K562 (cell line): ENCODE measurements at regions not wholly inside any gene's neighbourhood (a gene's known extent, or its start where the extent isn't known, plus 50 kb on each side); places are given as distances from the start of the nearest gene placed in this dataset.

Source experiments
- ATAC-seq: fragments of 200-7000 bp; cut with Tn5 transposase; 3 replicates; pipeline ENCODE4 v1.9.1; 2020; ENCODE audit warnings: moderate library complexity
- BruUV-seq: library from RNA; stranded (reverse); fragments of 400-500 nt; replicated peaks from 2 replicates; lab custom pipeline; 2021; lab: Mats Ljungman, UMichigan
- CTCF ChIA-PET: fragments of 300-600 bp; formaldehyde crosslinking; extraction: SDS; loops from one replicate; lab custom pipeline; 2021; ENCODE audit warnings: low intra/inter-chr PET ratio; lab: Yijun Ruan, JAX
- POLR2A ChIA-PET: fragments of 300-600, 350-650 bp; sonication (Branson Sonifier 250); formaldehyde crosslinking; extraction: SDS; loops from one replicate; lab custom pipeline; 2021; ENCODE audit warnings: antibody characterized with exemption, inconsistent platforms; lab: Yijun Ruan, JAX
- DNase-seq, 4 experiments: peaks; one replicate each; pipeline versions ENCODE4 v3.0.0 to v3.0.0-alpha.2; 2011 to 2018; ENCODE audit warnings: low spot score in 3 of 4, mixed read lengths in 3 of 4; ENCODE audit errors: extremely low read depth in 1 of 4
- FAIRE-seq: peaks from 2 replicates; lab custom pipeline; 2011; peaks lifted over from hg19 to GRCh38; lab: Jason Lieb, UNC
- H2AFZ ChIP-seq: 2 replicates; pipeline ENCODE4 v1.6.0; 2011; ENCODE audit warnings: low read depth, low read length, control low read depth, inconsistent platforms
- H3K27ac ChIP-seq: fragments of 200-600 bp; 3 replicates; pipeline ENCODE4 v1.8.0; 2011; ENCODE audit warnings: low read depth, mild to moderate bottlenecking, control low read depth, inconsistent platforms, low read length, moderate library complexity, mixed read lengths; ENCODE audit errors: extremely low read depth
- H3K27me3 ChIP-seq, 2 experiments: fragments of 300-600 bp in 1 of 2; 2 replicates in 1 of 2; 3 replicates in 1 of 2; pipeline versions ENCODE4 v1.6.0 to v1.8.0; 2011; ENCODE audit warnings: inconsistent platforms in 2 of 2, low read length in 2 of 2, mild to moderate bottlenecking in 1 of 2, mixed read lengths in 1 of 2, moderate library complexity in 1 of 2; ENCODE audit not compliant: control insufficient read depth in 2 of 2, insufficient read depth in 2 of 2
- H3K36me3 ChIP-seq: fragments of 300-600 bp; 3 replicates; pipeline ENCODE4 v1.8.0; 2011; ENCODE audit warnings: mild to moderate bottlenecking, low read length, inconsistent platforms; ENCODE audit not compliant: control insufficient read depth, insufficient read depth
- H3K4me1 ChIP-seq, 2 experiments: fragments of 200-600 bp in 1 of 2; replicated peaks in 1 of 2; 2 replicates in 1 of 2; 3 replicates in 1 of 2; pipeline versions ENCODE4 v1.5.1 to v1.8.0; 2011; ENCODE audit warnings: inconsistent platforms in 2 of 2, low read length in 2 of 2, mild to moderate bottlenecking in 1 of 2, mixed read lengths in 1 of 2, moderate library complexity in 1 of 2; ENCODE audit not compliant: control insufficient read depth in 2 of 2, insufficient read depth in 2 of 2
- H3K4me2 ChIP-seq: 2 replicates; pipeline ENCODE4 v1.6.1; 2011; ENCODE audit warnings: low read length, control low read depth, inconsistent platforms, mixed read lengths; ENCODE audit not compliant: insufficient read depth
- H3K4me3 ChIP-seq: fragments of 200-600 bp; sonication (generic), shearing (Covaris generic); 2 replicates; pipeline ENCODE4 v1.5.1; 2016; ENCODE audit warnings: control low read depth, inconsistent platforms
- H3K79me2 ChIP-seq: fragments of 200-600 bp; 3 replicates; pipeline ENCODE4 v1.8.0; 2011; ENCODE audit warnings: low read length, inconsistent platforms; ENCODE audit not compliant: control insufficient read depth, insufficient read depth
- H3K9ac ChIP-seq, 2 experiments: 2 replicates each; pipeline versions ENCODE4 v1.6.0 to v1.6.1; 2011; ENCODE audit warnings: low read depth in 2 of 2, low read length in 2 of 2, control low read depth in 1 of 2, inconsistent platforms in 1 of 2, mild to moderate bottlenecking in 1 of 2, mixed read lengths in 1 of 2; ENCODE audit not compliant: insufficient read depth in 1 of 2
- H3K9me1 ChIP-seq: one replicate; pipeline ENCODE4 v1.6.0; 2011; ENCODE audit warnings: inconsistent platforms, mild to moderate bottlenecking, low read length, moderate library complexity; ENCODE audit not compliant: control insufficient read depth, insufficient read depth
- H3K9me3 ChIP-seq: replicated peaks from 2 replicates; pipeline ENCODE4 v1.5.1; 2011; ENCODE audit warnings: low read depth, low read length, inconsistent platforms; ENCODE audit not compliant: control insufficient read depth, insufficient read depth
- H4K20me1 ChIP-seq: replicated peaks from 2 replicates; pipeline ENCODE4 v1.6.1; 2011; ENCODE audit warnings: low read length, inconsistent platforms, mixed read lengths; ENCODE audit not compliant: control insufficient read depth, insufficient read depth
- CBFA2T3 ChIP-seq: fragments of 450-650 bp; IDR thresholded peaks from 2 replicates; pipeline ENCODE4 v1.6.1; 2017
- CEBPG ChIP-seq, 3 experiments: fragments of 200-800 bp in 1 of 3; sonication (Bioruptor generic) in 1 of 3; sonication (generic) in 1 of 3; formaldehyde crosslinking in 1 of 3; IDR thresholded peaks in 2 of 3; conservative IDR thresholded peaks in 1 of 3; 2 replicates each; pipeline versions ENCODE4 v1.6.1 to v1.8.0; 2016 to 2022; ENCODE audit warnings: missing compliant biosample characterization in 2 of 3, missing genetic modification characterization in 2 of 3, mild to moderate bottlenecking in 1 of 3, missing genetic modification reagents in 1 of 3
- ERF ChIP-seq: fragments of 450-650 bp; formaldehyde crosslinking; IDR thresholded peaks from 2 replicates; pipeline ENCODE4 v1.4.0; 2020; ENCODE audit warnings: mild to moderate bottlenecking, mixed read lengths
- EZH2 ChIP-seq: IDR thresholded peaks from 2 replicates; pipeline ENCODE4 v1.6.1; 2012; ENCODE audit warnings: low read depth, mild to moderate bottlenecking, inconsistent platforms, low read length, borderline replicate concordance
- GABPB1 ChIP-seq: sonication (generic); formaldehyde crosslinking; IDR thresholded peaks from 2 replicates; pipeline ENCODE4 v1.8.0; 2022; ENCODE audit warnings: mild to moderate bottlenecking, missing genetic modification reagents
- HMBOX1 ChIP-seq: sonication (generic); IDR thresholded peaks from 2 replicates; pipeline ENCODE4 v1.6.1; 2016
- KAT2B ChIP-seq: IDR thresholded peaks from one replicate; pipeline ENCODE4 v1.6.1; 2012; ENCODE audit warnings: low read depth, mild to moderate bottlenecking, control low read depth, inconsistent platforms, low read length, moderate library complexity
- MCM7 ChIP-seq, 2 experiments: fragments of 450-650 bp; IDR thresholded peaks; 2 replicates each; pipeline ENCODE4 v1.6.1; 2016 to 2018
- NEUROD1 ChIP-seq: fragments of 150-350 bp; IDR thresholded peaks from 2 replicates; pipeline ENCODE4 v1.6.1; 2014; ENCODE audit warnings: borderline replicate concordance, low read length, low read depth; ENCODE audit not compliant: partially characterized antibody
- RBBP5 ChIP-seq: fragments of 200-600 bp; sonication (generic); IDR thresholded peaks from 2 replicates; pipeline ENCODE4 v1.6.1; 2012; ENCODE audit warnings: borderline replicate concordance, mild to moderate bottlenecking, low read length, control low read depth, inconsistent platforms; ENCODE audit not compliant: insufficient read depth, poor library complexity, severe bottlenecking
- RFX5 ChIP-seq: IDR thresholded peaks from 2 replicates; pipeline ENCODE4 v1.6.1; 2011; ENCODE audit warnings: low read depth, mild to moderate bottlenecking, improper control_type of control experiment, low read length
- SIN3A ChIP-seq, 2 experiments: fragments of 150-350 bp in 1 of 2; IDR thresholded peaks; 2 replicates each; pipeline ENCODE4 v1.6.1; 2011 to 2016; ENCODE audit warnings: borderline replicate concordance in 2 of 2, low read depth in 2 of 2, low read length in 2 of 2, mild to moderate bottlenecking in 2 of 2, moderate library complexity in 2 of 2; ENCODE audit not compliant: control insufficient read depth in 1 of 2
- SPI1 ChIP-seq: IDR thresholded peaks from 2 replicates; pipeline ENCODE4 v1.6.1; 2011; ENCODE audit warnings: low read depth, low read length, control low read depth, borderline replicate concordance
- ZBTB12 ChIP-seq: fragments of 250-450 bp; sonication (Bioruptor Pico); IDR thresholded peaks from 2 replicates; pipeline ENCODE4 v1.4.0; 2020
- ZC3H8 ChIP-seq: fragments of 450-650 bp; IDR thresholded peaks from 2 replicates; pipeline ENCODE4 v1.6.1; 2017
- ZNF347 ChIP-seq: fragments of 450-650 bp; formaldehyde crosslinking; IDR thresholded peaks from 2 replicates; pipeline ENCODE4 v1.4.0; 2020; ENCODE audit warnings: low read depth, mild to moderate bottlenecking, moderate library complexity
- ZNF696 ChIP-seq: fragments of 250-450 bp; sonication (Bioruptor Pico); conservative IDR thresholded peaks from 2 replicates; pipeline ENCODE4 v1.4.0; 2020; ENCODE audit warnings: mild to moderate bottlenecking, moderate library complexity
- ZNF780A ChIP-seq: fragments of 250-450 bp; sonication (Bioruptor Pico); IDR thresholded peaks from 2 replicates; pipeline ENCODE4 v1.5.0; 2021; ENCODE audit warnings: mild to moderate bottlenecking
- WGBS: fragments of 100-300 bp; shearing (Covaris generic); methylation state at CpG from one replicate; pipeline ENCODE4 v1.1.6; 2016; ENCODE audit warnings: low coverage, mixed read lengths; ENCODE audit not compliant: insufficient coverage; ENCODE audit errors: missing lambda C conversion rate; 5-methylcytosine and 5-hydroxymethylcytosine counted together
- in situ Hi-C: fragments of 300-500 bp; cut with MboI; formaldehyde crosslinking; loops from 4 replicates; pipeline ENCODE4 v1.15.0; 2018; ENCODE audit warnings: inconsistent platforms, mixed read lengths
- intact Hi-C: fragments of 100-400 bp; cut with micrococcal nuclease; formaldehyde crosslinking; loops from 2 replicates; pipeline ENCODE4 v1.14.2; 2022

- ATAC-seq (no peak), FAIRE-seq (no peak), DNase-seq (no peak)
- peaks cover 6 to 29% of the 10 kb centered on the region in 2 experiments; a peak in 4 of 5 replicates for H3K27me3 ChIP-seq
- intact Hi-C loops = no loop called here
- in situ Hi-C loops = no loop called here
- H4K20me1 ChIP-seq = no peaks in the 10 kb centered on the region
- BruUV-seq = no TSS peak
- H3K27ac ChIP-seq = no peak overlapping the region
- 2% methylated on average over 8 of the region's 8 CpGs for WGBS
- no peaks in the 10 kb centered on the region for H3K9me3 ChIP-seq
- no peak overlapping the region for H2AFZ ChIP-seq
- H3K36me3 ChIP-seq = no peaks in the 10 kb centered on the region
- H3K4me1 ChIP-seq = no peaks in the 10 kb centered on the region
- H3K9me1 ChIP-seq = no peaks in the 10 kb centered on the region
- H3K79me2 ChIP-seq = no peaks in the 10 kb centered on the region
- TF ChIP-seq SIN3A (IDR thresholded peaks at IDR 0.05; ENCODE audit: borderline replicate concordance in 2 of 2, control insufficient read depth in 1 of 2, low read depth in 2 of 2, low read length in 2 of 2) (no peak), CBFA2T3 (no peak), ZC3H8 (no peak), HMBOX1 (no peak), GABPB1 (CRISPR knock-in tag) (no peak), RFX5 (no peak), ZBTB12 (no peak), EZH2 (no peak), RBBP5 (no peak), ZNF780A (CRISPR knock-in tag) (no peak), MCM7 (IDR thresholded peaks at IDR 0.05) (no peak), ZNF347 (CRISPR knock-in tag) (no peak), ERF (no peak), NEUROD1 (no peak), ZNF696 (CRISPR knock-in tag) (no peak), KAT2B (no peak), CEBPG (CRISPR knock-in tag; IDR thresholded peaks at IDR 0.05) (no peak), CEBPG (tag; conservative IDR thresholded peaks at IDR 0.05 in 1 of 2, IDR thresholded peaks at IDR 0.05 in 1 of 2) (no peak), SPI1 (no peak)
- H3K9ac ChIP-seq = no peak overlapping the region
- no peak overlapping the region for H3K4me3 ChIP-seq
- ChIA-PET CTCF (no interaction called here), POLR2A (no interaction called here)
- no peak overlapping the region for H3K4me2 ChIP-seq
These were observed 262.8 kb upstream of the AGAP1 start for GRCh38 chr2:235230821-235231601.
